ENCODE measurements at regions not wholly inside any gene's neighbourhood (a gene's known extent, or its start where the extent isn't known, plus 50 kb on each side); places are given as distances from the start of the nearest gene placed in this dataset.

- TF ChIP-seq, protein P1, sequence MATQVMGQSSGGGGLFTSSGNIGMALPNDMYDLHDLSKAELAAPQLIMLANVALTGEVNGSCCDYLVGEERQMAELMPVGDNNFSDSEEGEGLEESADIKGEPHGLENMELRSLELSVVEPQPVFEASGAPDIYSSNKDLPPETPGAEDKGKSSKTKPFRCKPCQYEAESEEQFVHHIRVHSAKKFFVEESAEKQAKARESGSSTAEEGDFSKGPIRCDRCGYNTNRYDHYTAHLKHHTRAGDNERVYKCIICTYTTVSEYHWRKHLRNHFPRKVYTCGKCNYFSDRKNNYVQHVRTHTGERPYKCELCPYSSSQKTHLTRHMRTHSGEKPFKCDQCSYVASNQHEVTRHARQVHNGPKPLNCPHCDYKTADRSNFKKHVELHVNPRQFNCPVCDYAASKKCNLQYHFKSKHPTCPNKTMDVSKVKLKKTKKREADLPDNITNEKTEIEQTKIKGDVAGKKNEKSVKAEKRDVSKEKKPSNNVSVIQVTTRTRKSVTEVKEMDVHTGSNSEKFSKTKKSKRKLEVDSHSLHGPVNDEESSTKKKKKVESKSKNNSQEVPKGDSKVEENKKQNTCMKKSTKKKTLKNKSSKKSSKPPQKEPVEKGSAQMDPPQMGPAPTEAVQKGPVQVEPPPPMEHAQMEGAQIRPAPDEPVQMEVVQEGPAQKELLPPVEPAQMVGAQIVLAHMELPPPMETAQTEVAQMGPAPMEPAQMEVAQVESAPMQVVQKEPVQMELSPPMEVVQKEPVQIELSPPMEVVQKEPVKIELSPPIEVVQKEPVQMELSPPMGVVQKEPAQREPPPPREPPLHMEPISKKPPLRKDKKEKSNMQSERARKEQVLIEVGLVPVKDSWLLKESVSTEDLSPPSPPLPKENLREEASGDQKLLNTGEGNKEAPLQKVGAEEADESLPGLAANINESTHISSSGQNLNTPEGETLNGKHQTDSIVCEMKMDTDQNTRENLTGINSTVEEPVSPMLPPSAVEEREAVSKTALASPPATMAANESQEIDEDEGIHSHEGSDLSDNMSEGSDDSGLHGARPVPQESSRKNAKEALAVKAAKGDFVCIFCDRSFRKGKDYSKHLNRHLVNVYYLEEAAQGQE (IDR thresholded peaks at IDR 0.05; ENCODE audit: unreplicated experiment): no peak
- TF ChIP-seq CTCF (conservative IDR thresholded peaks at IDR 0.05; ENCODE audit: low read depth in 2 of 2): no peak
These were observed 276.8 kb upstream of the TET2 start (continued) for GRCh38 chr4:104869831-104870230.

GRCh38 chr4:104870495-104871233, 276.0 kb upstream of the TET2 start:
- Mint-ChIP-seq H3K9me3 (no peaks in the 10 kb centered on the region), H3K27ac (no peak overlapping the region), H3K27me3 (ENCODE audit: insufficient read depth, low read depth, poor library complexity) (no peaks in the 10 kb centered on the region), H3K36me3 (ENCODE audit: low read depth) (no peaks in the 10 kb centered on the region), H3K4me3 (no peak overlapping the region), H3K4me1 (peaks cover 5% of the 10 kb centered on the region; the same call in 2 of the 3 replicates)
- no peaks in the 10 kb centered on the region for H3K36me3 ChIP-seq (ENCODE audit: insufficient read depth)
- H2AFZ ChIP-seq: no peak overlapping the region
- no peaks in the 10 kb centered on the region for H3F3A ChIP-seq (replicated peaks; ENCODE audit: low read depth)
- no peaks in the 10 kb centered on the region for H3K79me2 ChIP-seq (replicated peaks; ENCODE audit: insufficient read depth)
- H3K4me3 ChIP-seq: no peak overlapping the region
- DNase-seq (ENCODE audit: low spot score): no peak
- no peak overlapping the region for H3K27ac ChIP-seq (ENCODE audit: low read depth)
- H3K27me3 ChIP-seq (ENCODE audit: insufficient read depth): no peaks in the 10 kb centered on the region
- no peak for ATAC-seq
- H3K4me1 ChIP-seq (ENCODE audit: insufficient read depth): 0 out of 2 replicates have a peak, but pooled peaks cover 3% of the 10 kb centered on the region
- TF ChIP-seq EZH2 (IDR thresholded peaks at IDR 0.05; ENCODE audit: low read depth, unreplicated experiment): no peak
- TF ChIP-seq ZNF114 (CRISPR knock-in tag; IDR thresholded peaks at IDR 0.05): no peak
- no peak for TF ChIP-seq NANOG (IDR thresholded peaks at IDR 0.05; ENCODE audit: borderline replicate concordance)
- TF ChIP-seq CTCF (conservative IDR thresholded peaks at IDR 0.05; ENCODE audit: low read depth in 2 of 2): no peak
- no peak for TF ChIP-seq CREB1 (CRISPR knock-in tag; IDR thresholded peaks at IDR 0.05; ENCODE audit: low read depth)
- TF ChIP-seq, protein P1 (IDR thresholded peaks at IDR 0.05; ENCODE audit: unreplicated experiment): no peak
- no peaks in the 10 kb centered on the region for H4K20me1 ChIP-seq (replicated peaks; ENCODE audit: insufficient read depth)
- no peaks in the 10 kb centered on the region for H3K9me2 ChIP-seq (ENCODE audit: insufficient read depth)
- no peak overlapping the region for H3K4me2 ChIP-seq
